Amygdala (tissue), 56 donors: ENCODE measurements at regions not wholly inside any gene's neighbourhood (a gene's known extent, or its start where the extent isn't known, plus 50 kb on each side); places are given as distances from the start of the nearest gene placed in this dataset.

ENCODE experiments used
- DNase-seq, 56 donors: peaks; one replicate each; lab custom pipeline; 2025; lab: John Stamatoyannopoulos, UW

GRCh38 chr13:21996049-21996448 lies 325.2 kb downstream of the FGF9 start:
- no peak for DNase-seq

DNA sequence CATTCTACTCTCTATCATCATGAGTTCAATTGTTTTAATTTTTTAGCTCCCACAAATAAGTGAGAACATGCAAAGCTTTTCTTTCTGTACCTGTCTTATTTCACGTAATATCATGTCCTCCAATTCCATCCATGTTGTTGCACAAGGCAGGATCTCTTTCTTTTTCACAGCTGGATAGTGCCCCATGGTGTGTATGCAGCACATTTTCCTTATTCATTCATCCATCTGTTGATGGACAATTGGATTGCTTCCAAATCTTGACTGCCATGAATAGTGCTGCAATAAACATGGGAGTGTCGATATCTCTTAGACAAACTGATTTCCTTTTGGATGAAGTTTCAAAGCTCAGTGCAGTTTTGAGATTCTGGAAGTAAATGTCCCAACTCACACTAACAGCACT lies 326.9 kb downstream of the FGF9 start:
- no peak for DNase-seq

DNA sequence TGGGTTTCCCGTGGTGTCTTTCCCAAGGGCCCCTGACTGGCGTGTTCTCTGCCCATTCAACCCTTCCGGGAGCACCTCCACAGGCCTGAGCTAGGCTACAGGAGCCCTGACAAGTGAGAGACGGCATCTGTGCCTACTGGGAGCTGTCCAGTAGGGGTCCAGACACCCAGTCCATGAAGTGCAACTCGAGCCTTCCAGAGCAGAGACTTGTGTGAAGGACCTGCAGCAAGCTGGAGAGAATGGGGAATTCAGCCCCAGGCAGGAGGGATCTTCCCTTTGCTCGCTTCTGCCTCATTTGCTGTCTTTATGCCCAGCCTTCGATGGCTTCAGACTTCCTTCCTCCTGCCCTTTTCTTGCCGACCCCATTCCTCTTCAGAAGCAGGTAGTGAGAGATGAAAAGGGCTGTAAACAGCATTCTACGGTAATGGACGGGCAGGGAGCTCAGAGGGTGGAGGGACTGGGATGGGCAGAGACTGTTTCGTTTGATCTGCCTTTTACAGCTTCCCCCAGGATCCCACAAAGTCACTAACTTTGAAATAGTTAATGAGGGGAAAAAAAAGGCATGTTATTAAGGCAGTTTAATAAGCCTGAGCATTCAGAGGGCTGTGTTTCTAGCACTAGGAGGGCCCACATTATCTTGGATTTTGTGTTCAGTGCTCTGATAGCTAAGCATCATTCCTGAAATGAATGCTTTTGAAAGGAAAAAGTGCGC lies 327.6 kb downstream of the FGF9 start:
- DNase-seq: no peak

- DNase-seq: no peak
These were observed 328.8 kb downstream of the FGF9 start for GRCh38 chr13:21999666-22000065.

DNA sequence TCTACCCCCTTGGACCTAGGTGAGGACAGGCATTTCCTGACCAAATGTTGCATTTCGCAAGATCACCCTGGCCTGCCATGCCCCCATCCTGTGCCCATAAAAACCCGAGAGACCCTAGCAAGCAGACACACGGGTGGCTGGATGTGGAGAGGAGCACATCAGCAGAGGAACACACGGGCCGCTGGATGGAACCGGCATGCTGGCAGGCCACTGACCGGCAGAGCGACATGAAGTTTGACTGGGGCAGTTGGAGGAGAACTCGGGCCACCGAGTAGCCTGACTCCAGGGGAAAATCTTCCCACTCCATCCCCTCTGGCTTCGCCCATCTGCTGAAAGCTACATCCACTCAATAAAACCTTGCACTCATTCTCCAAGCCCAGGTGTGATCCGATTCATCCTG lies 329.3 kb downstream of the FGF9 start:
- no peak for DNase-seq

- DNase-seq: no peak
These were observed 330.5 kb downstream of the FGF9 start for GRCh38 chr13:22001336-22001735.

DNA sequence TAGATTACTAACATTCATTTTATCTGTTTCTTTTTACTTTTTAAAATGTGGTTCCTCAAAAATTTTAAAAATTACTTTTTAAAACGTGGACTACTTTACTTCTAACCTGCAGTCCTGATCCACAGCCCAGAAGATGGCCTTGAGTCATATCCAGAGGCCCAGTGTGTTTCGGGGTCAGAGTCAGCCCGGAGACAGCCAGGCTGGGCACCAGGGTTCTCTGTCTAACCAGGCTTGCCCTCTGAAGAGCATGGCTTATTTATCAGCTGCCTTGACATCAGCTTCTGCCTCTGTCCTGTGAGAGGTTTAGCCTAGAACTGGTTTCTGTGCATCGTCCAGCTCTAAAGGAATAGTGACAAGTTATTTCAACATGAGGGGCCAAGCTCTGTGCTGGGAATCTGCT lies 332.0 kb downstream of the FGF9 start:
- DNase-seq: no peak

GRCh38 chr13:22009500-22009899 lies 338.6 kb downstream of the FGF9 start:
- no peak for DNase-seq

DNA sequence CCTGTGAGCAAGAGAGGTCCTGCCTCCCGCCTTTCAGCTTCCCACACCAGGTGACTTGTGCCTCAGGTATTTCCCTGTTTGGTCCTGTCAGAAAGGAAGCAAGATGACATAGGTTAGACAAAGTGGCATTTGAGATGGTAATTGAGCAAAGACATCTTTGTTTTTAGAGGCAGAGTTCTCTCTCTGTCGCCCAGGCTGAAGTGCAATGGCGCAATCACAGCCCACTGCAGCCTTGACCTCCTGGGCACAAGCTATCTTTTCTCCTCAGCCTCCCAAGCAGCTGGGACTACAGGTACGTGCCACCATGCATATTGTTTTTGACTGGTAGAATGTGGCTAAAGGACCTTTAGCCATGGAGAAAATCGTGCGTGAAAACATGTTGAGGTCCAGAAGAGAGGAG lies 339.1 kb downstream of the FGF9 start:
- DNase-seq: no peak

GRCh38 chr13:22012686-22013085 lies 341.8 kb downstream of the FGF9 start:
- no peak for DNase-seq

DNA sequence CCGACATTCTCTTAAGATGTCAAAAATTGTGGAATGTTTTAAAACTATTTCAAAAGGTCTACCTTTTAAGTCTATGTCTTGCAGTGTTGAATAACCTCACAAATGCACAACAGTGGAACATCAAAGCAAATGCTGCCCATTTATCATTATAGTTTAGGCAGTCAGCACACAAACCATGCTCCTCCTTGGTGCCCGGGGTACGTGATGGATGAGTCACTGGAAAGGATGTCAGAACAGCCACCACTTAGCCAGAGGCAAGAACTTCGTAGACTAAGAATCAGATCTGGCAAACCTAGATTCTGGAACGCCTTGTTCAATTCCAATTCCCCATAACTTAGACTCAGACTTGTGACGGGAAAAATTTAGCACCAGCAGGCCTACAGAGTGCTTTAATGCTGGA lies 343.6 kb downstream of the FGF9 start:
- DNase-seq: no peak

- DNase-seq: no peak
These were observed 346.4 kb downstream of the FGF9 start for GRCh38 chr13:22017226-22017625.

DNA sequence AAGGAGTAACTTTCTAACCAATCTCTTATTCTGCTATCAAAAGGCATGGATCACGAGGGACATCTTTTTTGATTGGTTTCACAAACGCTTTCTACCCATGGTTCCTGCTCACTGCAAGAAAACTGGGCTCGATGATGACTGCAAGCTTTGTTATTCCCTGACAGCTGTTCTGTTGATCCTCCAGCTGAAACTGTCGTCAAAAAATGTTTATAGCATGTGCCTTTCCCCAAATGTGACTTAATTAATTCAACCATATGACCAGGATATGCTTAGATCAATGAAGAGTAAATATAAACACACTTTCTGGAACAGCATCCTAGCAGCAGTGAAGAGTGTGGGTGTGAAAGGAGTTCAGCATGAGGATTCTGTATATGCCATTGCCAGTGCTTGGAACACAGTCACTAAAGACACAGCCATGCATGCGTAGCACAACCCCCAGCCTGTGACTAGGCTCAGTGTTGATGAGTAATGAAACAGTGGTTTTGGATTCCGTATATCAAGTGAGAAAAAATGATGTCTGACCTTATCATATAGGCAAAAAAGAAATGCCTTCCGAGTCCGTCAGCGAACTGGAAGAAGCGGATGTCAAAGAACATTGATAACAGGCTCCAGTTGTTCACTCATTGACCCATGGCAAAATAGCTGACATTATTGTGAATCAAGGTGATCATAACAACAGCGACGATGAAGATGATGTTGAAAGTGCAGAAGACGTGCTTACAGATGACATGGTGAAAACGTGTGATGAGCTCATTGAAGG lies 347.4 kb downstream of the FGF9 start:
- no peak for DNase-seq

DNA sequence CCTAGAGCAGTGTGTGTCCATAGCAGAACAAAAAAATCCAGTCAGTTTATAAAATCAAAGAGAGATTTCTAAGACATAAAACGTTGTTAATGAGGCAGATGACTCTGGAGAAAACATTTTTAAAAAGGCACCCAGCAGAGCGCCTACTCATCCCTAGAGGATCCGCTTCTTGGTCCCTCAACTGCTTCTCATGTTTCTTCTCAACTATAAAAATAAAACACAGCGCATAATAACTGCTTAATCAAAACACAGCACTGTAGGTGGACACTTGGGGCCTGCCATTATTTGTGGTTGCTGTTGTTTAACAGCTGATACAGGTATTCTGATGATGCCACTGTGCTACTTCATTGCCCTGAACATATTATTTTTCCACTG lies 347.9 kb downstream of the FGF9 start:
- DNase-seq: no peak

GRCh38 chr13:22024381-22024994 lies 353.6 kb downstream of the FGF9 start:
- DNase-seq: no peak

DNA sequence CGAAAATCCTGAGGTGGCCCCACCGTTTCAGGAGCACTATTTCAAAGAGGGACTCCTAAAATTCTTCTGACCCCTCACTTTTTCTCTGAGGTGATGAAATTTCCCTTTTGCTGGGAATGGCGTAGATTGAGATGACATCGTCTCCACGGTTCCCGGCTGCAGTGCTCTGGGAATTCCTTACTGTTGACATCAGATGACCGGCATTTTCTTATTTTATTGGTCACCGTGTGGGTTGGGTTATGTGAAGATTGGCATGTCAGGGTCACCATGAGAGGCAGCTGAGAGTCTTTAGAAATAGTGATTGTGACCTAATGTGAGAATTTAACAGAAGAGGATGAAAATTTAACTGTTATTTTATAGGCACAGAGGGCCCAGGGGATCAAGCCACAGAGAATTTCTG lies 356.7 kb downstream of the FGF9 start:
- no peak for DNase-seq

GRCh38 chr13:22028831-22029230 lies 358.0 kb downstream of the FGF9 start:
- no peak for DNase-seq

- no peak for DNase-seq
These were observed 359.4 kb downstream of the FGF9 start for GRCh38 chr13:22030321-22030720.

- no peak for DNase-seq
These were observed 360.9 kb downstream of the FGF9 start for GRCh38 chr13:22031702-22032286.

GRCh38 chr13:22032905-22033304 lies 362.0 kb downstream of the FGF9 start:
- no peak for DNase-seq

- no peak for DNase-seq
These were observed 369.1 kb downstream of the FGF9 start for GRCh38 chr13:22039961-22040360.
